GM12891 (cell line): ENCODE measurements at regions not wholly inside any gene's neighbourhood (a gene's known extent, or its start where the extent isn't known, plus 50 kb on each side); places are given as distances from the start of the nearest gene placed in this dataset.

ENCODE experiments used
- POLR2A ChIP-seq: IDR thresholded peaks from 2 replicates; pipeline ENCODE4 v1.6.1; 2011; ENCODE audit warnings: low read depth, low read length, control low read depth
- POLR2AphosphoS5 ChIP-seq: IDR thresholded peaks from 2 replicates; pipeline ENCODE4 v1.6.1; 2011; ENCODE audit warnings: low read depth, low read length, control low read depth
- TAF1 ChIP-seq: IDR thresholded peaks from 2 replicates; pipeline ENCODE4 v1.6.1; 2011; ENCODE audit warnings: low read depth, low read length, control low read depth

DNA sequence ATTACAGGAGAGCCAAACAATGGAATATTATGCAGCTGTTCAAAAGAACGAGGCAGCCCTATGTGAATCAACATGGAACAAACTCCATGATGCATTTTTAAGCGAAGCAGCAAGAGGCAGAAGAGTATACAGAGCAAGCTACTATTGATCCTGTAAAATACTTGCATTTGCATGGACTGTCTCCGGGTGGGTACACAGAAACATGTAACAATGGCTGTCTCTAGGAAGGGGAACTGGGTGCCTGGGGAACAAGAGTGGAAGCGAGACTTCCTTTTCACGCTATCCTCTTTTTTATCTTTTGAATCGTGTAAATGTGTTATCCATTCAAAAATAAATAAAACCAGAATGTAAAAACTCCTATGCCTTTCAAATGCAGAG is 93.3 kb upstream of the SIRPA start:
- TF ChIP-seq TAF1 (no peak), POLR2AphosphoS5 (no peak), POLR2A (no peak)
